ENCODE measurements at regions not wholly inside any gene's neighbourhood (a gene's known extent, or its start where the extent isn't known, plus 50 kb on each side); places are given as distances from the start of the nearest gene placed in this dataset.

DNA sequence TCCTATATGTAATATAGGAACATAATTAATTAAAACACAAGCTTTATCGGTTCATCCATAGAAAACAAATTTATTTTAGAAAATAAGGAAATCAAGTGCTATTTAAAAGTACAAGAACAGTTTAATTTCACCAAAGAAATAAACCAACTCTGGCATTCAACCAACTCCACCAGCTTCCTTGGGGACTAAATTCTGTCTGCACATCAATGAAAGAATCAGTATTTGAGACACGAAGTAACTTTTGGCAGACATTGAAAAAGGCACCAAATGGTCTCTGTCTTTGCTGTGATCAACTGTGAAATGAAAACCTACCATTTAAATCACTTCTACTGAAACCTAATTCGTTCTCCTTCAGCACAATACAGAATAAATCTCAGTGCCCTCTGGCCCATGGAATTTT lies 719.7 kb upstream of the GRIA3 start:
- Histone ChIP-seq H3F3A (ENCODE audit: control insufficient read depth, insufficient read depth) (no peaks in the 10 kb centered on the region), H3K79me2 (ENCODE audit: control insufficient read depth, low read length) (no peaks in the 10 kb centered on the region), H3K4me1 (ENCODE audit: control insufficient read depth, low read length) (no peaks in the 10 kb centered on the region), H4K20me1 (ENCODE audit: control insufficient read depth, insufficient read depth, low read depth, low read length) (no peaks in the 10 kb centered on the region), H3K27me3 (ENCODE audit: control insufficient read depth, low read length) (no peaks in the 10 kb centered on the region), H3K4me3 (ENCODE audit: low read length) (no peak overlapping the region), H3K9me3 (ENCODE audit: control insufficient read depth, insufficient read depth, low read length) (no peaks in the 10 kb centered on the region), H3K9me2 (replicated peaks; ENCODE audit: control insufficient read depth, low read length) (no peaks in the 10 kb centered on the region), H3K36me3 (ENCODE audit: control insufficient read depth, low read length) (no peaks in the 10 kb centered on the region), H3K4me2 (ENCODE audit: low read length) (no peak overlapping the region), H3K27ac (ENCODE audit: low read depth, low read length) (no peak overlapping the region)
- no peak for TF ChIP-seq EZH2phosphoT487 (IDR thresholded peaks at IDR 0.05; ENCODE audit: borderline replicate concordance, low read length)
- TF ChIP-seq, protein P1, sequence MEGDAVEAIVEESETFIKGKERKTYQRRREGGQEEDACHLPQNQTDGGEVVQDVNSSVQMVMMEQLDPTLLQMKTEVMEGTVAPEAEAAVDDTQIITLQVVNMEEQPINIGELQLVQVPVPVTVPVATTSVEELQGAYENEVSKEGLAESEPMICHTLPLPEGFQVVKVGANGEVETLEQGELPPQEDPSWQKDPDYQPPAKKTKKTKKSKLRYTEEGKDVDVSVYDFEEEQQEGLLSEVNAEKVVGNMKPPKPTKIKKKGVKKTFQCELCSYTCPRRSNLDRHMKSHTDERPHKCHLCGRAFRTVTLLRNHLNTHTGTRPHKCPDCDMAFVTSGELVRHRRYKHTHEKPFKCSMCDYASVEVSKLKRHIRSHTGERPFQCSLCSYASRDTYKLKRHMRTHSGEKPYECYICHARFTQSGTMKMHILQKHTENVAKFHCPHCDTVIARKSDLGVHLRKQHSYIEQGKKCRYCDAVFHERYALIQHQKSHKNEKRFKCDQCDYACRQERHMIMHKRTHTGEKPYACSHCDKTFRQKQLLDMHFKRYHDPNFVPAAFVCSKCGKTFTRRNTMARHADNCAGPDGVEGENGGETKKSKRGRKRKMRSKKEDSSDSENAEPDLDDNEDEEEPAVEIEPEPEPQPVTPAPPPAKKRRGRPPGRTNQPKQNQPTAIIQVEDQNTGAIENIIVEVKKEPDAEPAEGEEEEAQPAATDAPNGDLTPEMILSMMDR (IDR thresholded peaks at IDR 0.05; ENCODE audit: low read depth, low read length, poor library complexity, severe bottlenecking), result no peak

DNA sequence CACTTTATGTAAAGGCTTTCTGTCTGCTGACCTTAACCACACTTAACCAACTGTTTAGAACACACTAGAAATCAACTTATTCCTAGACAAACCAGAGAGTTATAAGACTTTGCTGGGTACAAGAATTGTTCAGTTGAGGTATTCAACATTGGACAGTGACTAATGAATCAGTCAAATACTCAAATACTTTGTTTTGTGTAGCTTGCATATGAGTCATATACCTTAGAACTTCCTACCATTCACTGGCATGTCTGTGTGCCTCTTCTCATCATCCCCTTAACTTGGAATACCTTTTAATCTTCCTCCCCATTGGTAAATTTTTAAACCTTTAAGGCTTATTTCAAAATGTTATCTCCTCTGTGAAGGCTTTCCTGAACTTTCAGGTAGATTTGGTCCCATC lies 708.8 kb upstream of the GRIA3 start:
- Histone ChIP-seq H3K79me2 (ENCODE audit: control insufficient read depth, low read length) (no peaks in the 10 kb centered on the region), H3K36me3 (ENCODE audit: control insufficient read depth, low read length) (no peaks in the 10 kb centered on the region), H3K27ac (ENCODE audit: low read depth, low read length) (no peak overlapping the region), H3F3A (ENCODE audit: control insufficient read depth, insufficient read depth) (no peaks in the 10 kb centered on the region), H3K4me2 (ENCODE audit: low read length) (no peak overlapping the region), H3K4me1 (ENCODE audit: control insufficient read depth, low read length) (no peaks in the 10 kb centered on the region), H3K4me3 (ENCODE audit: low read length) (no peak overlapping the region), H3K9me2 (replicated peaks; ENCODE audit: control insufficient read depth, low read length) (no peaks in the 10 kb centered on the region), H3K9me3 (ENCODE audit: control insufficient read depth, insufficient read depth, low read length) (no peaks in the 10 kb centered on the region), H3K27me3 (ENCODE audit: control insufficient read depth, low read length) (no peaks in the 10 kb centered on the region), H4K20me1 (ENCODE audit: control insufficient read depth, insufficient read depth, low read depth, low read length) (no peaks in the 10 kb centered on the region)
- no peak for TF ChIP-seq EZH2phosphoT487 (IDR thresholded peaks at IDR 0.05; ENCODE audit: borderline replicate concordance, low read length)
- TF ChIP-seq, protein P1 (IDR thresholded peaks at IDR 0.05; ENCODE audit: low read depth, low read length, poor library complexity, severe bottlenecking), result no peak

DNA sequence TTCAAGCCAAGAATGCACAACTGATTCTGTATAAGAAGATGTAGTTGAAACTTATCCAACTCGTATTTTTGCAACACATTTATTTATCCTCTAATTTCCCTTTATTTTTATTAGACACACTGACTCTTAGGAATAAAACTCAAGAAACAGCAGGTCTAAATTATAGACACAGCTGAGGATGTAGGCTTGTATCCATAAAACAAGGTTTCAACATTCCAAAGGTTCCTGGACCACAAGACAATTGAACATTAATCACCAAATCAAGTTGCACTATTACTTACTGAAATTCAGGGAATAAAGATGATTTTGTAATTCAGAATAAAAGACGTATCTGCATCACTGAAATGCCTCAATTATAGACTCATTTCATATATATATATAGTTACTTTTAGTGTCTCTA lies 683.5 kb upstream of the GRIA3 start:
- H3K27me3 ChIP-seq (ENCODE audit: control insufficient read depth, low read length), result no peaks in the 10 kb centered on the region
- TF ChIP-seq, protein P1 (IDR thresholded peaks at IDR 0.05; ENCODE audit: low read depth, low read length, poor library complexity, severe bottlenecking), result no peak
- no peak for TF ChIP-seq EZH2phosphoT487 (IDR thresholded peaks at IDR 0.05; ENCODE audit: borderline replicate concordance, low read length)
- no peaks in the 10 kb centered on the region for H3K36me3 ChIP-seq (ENCODE audit: control insufficient read depth, low read length)
- H3K27ac ChIP-seq (ENCODE audit: low read depth, low read length), result no peak overlapping the region
- H3K9me2 ChIP-seq (replicated peaks; ENCODE audit: control insufficient read depth, low read length), result no peaks in the 10 kb centered on the region
- H4K20me1 ChIP-seq (ENCODE audit: control insufficient read depth, insufficient read depth, low read depth, low read length), result no peaks in the 10 kb centered on the region
- H3K79me2 ChIP-seq (ENCODE audit: control insufficient read depth, low read length), result no peaks in the 10 kb centered on the region
- no peaks in the 10 kb centered on the region for H3K4me1 ChIP-seq (ENCODE audit: control insufficient read depth, low read length)
- no peaks in the 10 kb centered on the region for H3K9me3 ChIP-seq (ENCODE audit: control insufficient read depth, insufficient read depth, low read length)
- no peaks in the 10 kb centered on the region for H3F3A ChIP-seq (ENCODE audit: control insufficient read depth, insufficient read depth)
- H3K4me3 ChIP-seq (ENCODE audit: low read length), result no peak overlapping the region
- no peak overlapping the region for H3K4me2 ChIP-seq (ENCODE audit: low read length)

DNA sequence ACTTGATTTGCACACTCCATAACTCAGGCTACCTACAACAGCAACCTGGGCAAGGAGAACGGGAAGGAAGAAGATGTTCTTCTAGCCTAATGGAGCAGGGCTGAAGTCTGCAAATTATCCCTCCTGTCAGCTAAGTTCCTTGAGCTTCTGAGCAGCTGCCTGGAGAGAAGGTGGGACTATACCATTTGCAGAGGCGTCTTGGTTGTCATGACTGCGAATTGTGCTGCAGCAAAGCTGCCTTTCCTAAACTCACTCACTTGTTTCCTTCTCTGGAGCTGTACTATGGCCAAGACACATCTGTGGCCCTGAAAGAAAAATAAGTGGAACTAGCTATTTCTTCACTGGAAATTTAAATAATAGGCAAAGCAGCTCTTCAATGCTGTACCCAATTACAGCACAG lies 682.4 kb upstream of the GRIA3 start:
- no peaks in the 10 kb centered on the region for H3K27me3 ChIP-seq (ENCODE audit: control insufficient read depth, low read length)

More for the DNA sequence above, 682.4 kb upstream of the GRIA3 start:
- Histone ChIP-seq H3K9me2 (replicated peaks; ENCODE audit: control insufficient read depth, low read length) (no peaks in the 10 kb centered on the region), H3K4me3 (ENCODE audit: low read length) (no peak overlapping the region), H3K9me3 (ENCODE audit: control insufficient read depth, insufficient read depth, low read length) (no peaks in the 10 kb centered on the region), H3K4me2 (ENCODE audit: low read length) (no peak overlapping the region), H3K79me2 (ENCODE audit: control insufficient read depth, low read length) (no peaks in the 10 kb centered on the region), H4K20me1 (ENCODE audit: control insufficient read depth, insufficient read depth, low read depth, low read length) (no peaks in the 10 kb centered on the region), H3F3A (ENCODE audit: control insufficient read depth, insufficient read depth) (no peaks in the 10 kb centered on the region), H3K36me3 (ENCODE audit: control insufficient read depth, low read length) (no peaks in the 10 kb centered on the region), H3K4me1 (ENCODE audit: control insufficient read depth, low read length) (no peaks in the 10 kb centered on the region), H3K27ac (ENCODE audit: low read depth, low read length) (no peak overlapping the region)
- TF ChIP-seq, protein P1 (IDR thresholded peaks at IDR 0.05; ENCODE audit: low read depth, low read length, poor library complexity, severe bottlenecking), result no peak
- TF ChIP-seq EZH2phosphoT487 (IDR thresholded peaks at IDR 0.05; ENCODE audit: borderline replicate concordance, low read length), result no peak
